ENCODE measurements at regions not wholly inside any gene's neighbourhood (a gene's known extent, or its start where the extent isn't known, plus 50 kb on each side); places are given as distances from the start of the nearest gene placed in this dataset.

GRCh38 chr12:125267114-125267513, 201.9 kb downstream of the AACS start:
- no peak for DNase-seq (ENCODE audit: low read depth in 2 of 2, low spot score in 1 of 2)

DNA sequence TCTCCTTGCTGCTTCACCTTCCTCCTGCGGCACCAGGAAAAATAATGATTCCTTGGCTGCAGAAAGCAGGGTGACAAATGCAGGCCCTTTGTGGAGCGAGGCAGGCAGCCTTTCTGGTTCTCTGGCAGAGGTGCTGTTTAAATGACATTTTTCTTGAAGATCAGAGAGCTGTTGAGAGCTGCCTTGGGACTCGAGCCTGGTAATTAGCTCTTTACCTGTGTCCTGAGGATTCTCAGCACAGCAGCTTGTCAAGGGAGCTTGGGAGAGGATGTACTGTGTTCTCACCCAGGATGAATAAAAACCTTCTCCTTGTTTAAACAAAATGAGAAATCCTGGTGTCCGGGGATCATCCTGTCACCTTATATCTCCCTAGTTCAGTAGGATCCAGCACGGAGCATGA, 204.0 kb downstream of the AACS start:
- DNase-seq (ENCODE audit: low read depth in 2 of 2, low spot score in 1 of 2), result no peak

GRCh38 chr12:125271892-125272291, 206.7 kb downstream of the AACS start:
- DNase-seq (ENCODE audit: low read depth in 2 of 2, low spot score in 1 of 2), result no peak

- no peak for DNase-seq (ENCODE audit: low read depth in 2 of 2, low spot score in 1 of 2)
Observed at GRCh38 chr12:125272383-125272933, 207.2 kb downstream of the AACS start.

- DNase-seq (ENCODE audit: low read depth in 2 of 2, low spot score in 1 of 2), result no peak
Observed at GRCh38 chr12:125276567-125276966, 211.3 kb downstream of the AACS start.

- DNase-seq (ENCODE audit: low read depth in 2 of 2, low spot score in 1 of 2), result no peak
Observed at GRCh38 chr12:125280482-125281377, 215.5 kb downstream of the AACS start.

- no peak for DNase-seq (ENCODE audit: low read depth in 2 of 2, low spot score in 1 of 2)
Observed at GRCh38 chr12:125282921-125283320, 217.7 kb downstream of the AACS start.

DNA sequence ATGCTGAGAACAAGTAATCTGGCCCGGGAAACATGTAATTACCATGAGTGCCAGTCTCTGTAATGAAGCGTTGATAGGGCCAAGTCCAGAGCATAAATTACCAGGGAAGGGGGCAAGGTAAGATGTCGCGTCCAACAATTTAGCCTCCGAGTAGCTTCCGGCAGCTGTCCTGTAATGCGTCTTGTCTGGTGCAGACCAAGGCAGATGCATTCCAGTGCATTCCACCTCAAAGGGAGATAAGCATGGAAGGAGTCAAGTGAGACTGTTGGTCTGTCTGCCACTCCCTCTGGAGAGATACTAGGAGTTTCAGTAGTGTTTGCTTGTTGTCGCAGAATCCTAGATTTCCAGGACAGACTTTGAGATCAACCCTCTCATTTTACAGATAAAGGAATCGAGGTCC, 218.3 kb downstream of the AACS start:
- no peak for DNase-seq (ENCODE audit: low read depth in 2 of 2, low spot score in 1 of 2)

DNA sequence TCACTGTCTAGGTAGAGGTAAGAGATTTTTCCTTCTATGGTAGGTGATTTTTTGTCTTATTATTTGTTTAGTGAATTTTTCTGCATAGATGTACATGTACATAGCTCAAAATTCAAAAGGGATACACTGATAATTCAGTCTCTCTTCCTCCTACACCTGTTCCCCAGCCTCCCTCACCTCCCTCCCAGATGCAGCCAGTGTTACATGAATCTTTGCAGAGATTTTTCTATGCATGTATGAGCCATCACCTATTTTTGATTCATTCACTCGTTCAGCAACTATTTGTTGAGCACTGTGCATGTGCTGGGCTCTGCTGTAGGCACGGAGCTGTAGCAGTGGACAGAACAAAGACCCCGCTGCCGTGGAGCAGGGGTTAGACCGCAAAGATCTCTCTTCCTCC, 218.9 kb downstream of the AACS start:
- no peak for DNase-seq (ENCODE audit: low read depth in 2 of 2, low spot score in 1 of 2)

- no peak for DNase-seq (ENCODE audit: low read depth in 2 of 2, low spot score in 1 of 2)
Observed at GRCh38 chr12:125284945-125285685, 219.9 kb downstream of the AACS start.

- no peak for DNase-seq (ENCODE audit: low read depth in 2 of 2, low spot score in 1 of 2)
Observed at GRCh38 chr12:125286005-125286727, 220.9 kb downstream of the AACS start.

GRCh38 chr12:125287155-125287847, 222.1 kb downstream of the AACS start:
- DNase-seq (ENCODE audit: low read depth in 2 of 2, low spot score in 1 of 2), result no peak

DNA sequence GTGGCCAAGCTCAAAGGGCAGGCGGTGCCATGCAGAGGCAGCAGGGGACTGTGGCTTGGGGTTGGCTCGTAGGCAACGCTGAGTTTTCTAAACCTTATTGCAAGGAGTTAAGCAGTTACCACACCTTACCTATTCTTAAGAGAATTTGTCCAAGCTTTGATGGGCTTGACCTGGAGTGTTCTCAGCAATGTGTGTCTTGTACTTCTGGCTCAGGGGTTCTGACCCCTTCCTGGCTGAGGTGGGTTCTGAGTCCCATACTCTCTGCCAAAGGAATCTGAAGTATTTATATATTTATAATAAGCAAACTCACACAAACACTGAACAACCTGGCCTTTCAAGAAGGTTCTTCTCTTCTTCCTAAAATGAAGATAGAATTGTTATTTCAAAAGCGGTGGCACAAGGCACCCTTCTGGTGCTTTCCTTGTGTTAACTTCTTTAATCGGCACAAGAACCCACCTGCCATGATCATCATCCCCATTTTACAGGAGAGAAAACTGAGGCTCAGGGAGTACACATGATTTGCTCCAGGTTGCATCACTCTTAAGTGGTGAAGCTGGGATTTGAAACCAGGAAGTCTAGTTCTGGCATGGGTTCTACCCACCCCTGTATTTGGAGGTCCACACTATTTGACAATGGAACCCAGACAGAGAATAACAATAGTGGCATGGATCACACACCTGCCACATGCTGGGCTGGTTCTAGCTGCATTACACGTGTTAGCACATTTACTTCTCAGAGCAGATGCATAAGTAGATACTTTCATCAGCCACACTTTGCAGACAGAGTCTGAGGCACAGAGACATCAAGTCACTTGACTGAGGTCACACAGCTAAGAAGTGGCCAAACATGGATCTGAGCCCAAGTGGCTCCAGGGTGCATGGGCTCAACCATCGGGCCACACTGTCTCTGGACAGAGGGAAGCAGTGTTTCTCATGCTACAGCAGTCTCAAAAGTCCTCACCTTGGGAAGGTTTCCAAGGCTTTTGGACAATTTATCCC, 224.0 kb downstream of the AACS start:
- no peak for DNase-seq (ENCODE audit: low read depth in 2 of 2, low spot score in 1 of 2)

DNA sequence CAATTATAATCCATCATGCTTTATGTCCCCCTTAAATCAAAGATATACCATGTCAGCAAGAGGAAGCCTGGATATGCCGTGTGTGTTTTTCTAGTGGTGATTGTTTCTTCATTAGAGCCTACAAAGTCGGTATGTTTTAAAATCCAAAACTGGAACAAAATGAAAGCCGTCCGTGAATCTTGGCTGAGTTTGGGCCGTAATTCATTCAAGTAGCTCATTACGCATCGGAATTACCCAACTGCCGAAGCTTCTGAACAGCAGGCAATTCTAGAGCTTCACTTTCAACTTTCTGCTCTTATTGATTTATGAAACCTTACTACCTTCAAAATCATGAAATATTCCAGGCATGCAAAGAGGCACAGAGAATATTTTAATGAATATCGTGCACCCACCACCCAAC, 224.7 kb downstream of the AACS start:
- no peak for DNase-seq (ENCODE audit: low read depth in 2 of 2, low spot score in 1 of 2)

DNA sequence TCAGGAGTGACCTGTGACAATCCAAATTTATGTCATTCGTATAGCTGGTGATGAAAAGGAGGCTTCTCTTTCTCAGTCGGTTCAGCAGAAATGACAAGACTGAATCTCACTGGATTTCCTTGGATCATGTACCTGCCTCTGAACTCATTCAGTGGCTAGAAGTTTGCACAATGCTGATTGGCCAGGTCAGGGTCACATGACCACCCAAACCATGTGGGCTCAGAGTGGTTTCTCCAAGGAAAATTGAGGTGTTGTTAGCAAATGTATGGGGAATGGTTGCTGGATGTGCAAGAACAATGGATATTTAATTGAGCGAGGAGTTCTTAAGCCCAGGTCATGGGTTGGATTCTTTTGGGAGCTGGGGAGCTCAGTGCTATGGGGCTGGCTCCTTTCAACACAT, 227.5 kb downstream of the AACS start:
- DNase-seq (ENCODE audit: low read depth in 2 of 2, low spot score in 1 of 2), result no peak

DNA sequence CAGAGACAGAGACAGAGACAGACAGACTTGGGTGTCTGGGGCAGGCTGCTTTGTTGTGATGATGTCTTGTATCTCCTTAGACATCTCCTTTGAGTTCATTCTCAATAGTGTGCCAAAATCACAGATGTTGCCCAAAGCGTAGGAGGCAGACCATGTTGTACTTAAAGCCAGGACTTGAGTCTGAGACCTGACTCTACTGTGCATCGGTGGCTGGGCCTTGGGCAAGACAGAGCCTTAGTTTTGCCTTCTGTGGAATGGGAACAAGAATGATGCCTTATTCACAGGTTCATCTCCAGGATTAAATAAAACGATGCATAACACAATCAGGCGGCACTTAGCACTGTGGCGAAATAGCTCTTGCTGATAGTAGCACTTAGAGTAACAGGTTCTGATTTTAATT, 230.3 kb downstream of the AACS start:
- no peak for DNase-seq (ENCODE audit: low read depth in 2 of 2, low spot score in 1 of 2)

DNA sequence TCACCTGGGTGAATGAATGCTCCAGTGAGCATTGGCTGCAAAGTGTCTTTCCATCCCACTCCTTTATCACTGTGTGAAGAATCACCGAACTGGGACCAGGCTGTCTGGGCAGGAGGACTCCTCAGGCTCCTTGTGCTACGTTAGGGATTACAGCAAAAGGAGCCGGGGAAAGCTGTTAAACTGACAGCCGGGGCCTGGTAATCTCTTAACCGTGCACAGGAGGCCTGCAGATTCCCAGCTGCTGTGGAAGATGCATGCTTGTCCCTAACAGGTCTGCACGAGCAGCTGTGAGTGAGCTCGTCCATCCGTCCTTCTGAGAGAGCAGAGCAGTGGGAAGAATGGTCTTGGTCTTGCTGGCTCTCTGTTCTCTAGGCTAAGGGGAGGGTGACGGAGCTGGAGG, 231.5 kb downstream of the AACS start:
- DNase-seq (ENCODE audit: low read depth in 2 of 2, low spot score in 1 of 2), result no peak

DNA sequence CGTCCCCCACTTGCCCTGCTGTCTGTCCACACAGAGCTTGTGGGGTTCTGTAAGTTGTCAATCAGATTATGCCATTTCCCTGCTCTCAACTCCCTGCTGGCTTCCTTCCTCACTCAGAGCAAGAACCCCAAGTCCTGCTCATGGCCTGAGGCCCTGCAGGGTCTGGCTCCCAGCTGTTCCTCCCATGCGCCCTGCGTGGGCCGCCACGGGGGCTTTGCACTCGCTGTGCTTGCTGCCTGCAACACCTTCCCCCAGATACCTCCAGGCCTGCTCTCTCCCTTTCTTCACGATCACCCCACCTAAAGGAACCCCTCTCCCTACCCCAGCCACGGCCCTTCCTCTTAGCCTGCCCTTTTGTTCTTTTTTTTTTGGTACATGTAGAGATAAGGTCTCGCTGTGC, 234.6 kb downstream of the AACS start:
- DNase-seq (ENCODE audit: low read depth in 2 of 2, low spot score in 1 of 2), result no peak

GRCh38 chr12:125300249-125300648, 235.0 kb downstream of the AACS start:
- DNase-seq (ENCODE audit: low read depth in 2 of 2, low spot score in 1 of 2), result no peak

DNA sequence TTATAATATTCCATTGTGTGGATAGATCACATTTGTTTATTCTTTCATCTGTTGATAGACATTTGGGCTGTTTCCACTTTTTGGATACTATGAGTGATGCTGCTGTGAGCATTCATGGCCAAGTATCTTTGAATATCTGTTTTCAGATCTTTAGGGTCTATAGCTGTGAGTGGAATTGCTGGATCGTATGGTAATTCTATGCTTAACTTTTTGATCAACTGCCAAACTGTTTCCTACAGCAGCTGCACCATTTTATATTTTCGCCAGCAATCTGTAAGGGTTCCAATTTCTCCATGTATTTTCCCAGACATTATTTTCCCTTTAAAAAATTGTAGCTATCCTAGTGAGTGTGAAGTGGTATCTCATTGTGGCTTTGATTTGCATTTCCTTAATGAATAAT, 238.1 kb downstream of the AACS start:
- DNase-seq (ENCODE audit: low read depth in 2 of 2, low spot score in 1 of 2), result no peak

All from stimulated activated CD8-positive, alpha-beta memory T cell treated with anti-CD3 and anti-CD28 coated beads, Interleukin-4, amount 100 ng/mL, for 1 hour (primary cell).